ENCODE measurements at regions not wholly inside any gene's neighbourhood (a gene's known extent, or its start where the extent isn't known, plus 50 kb on each side); places are given as distances from the start of the nearest gene placed in this dataset.

- TF ChIP-seq, protein P1, sequence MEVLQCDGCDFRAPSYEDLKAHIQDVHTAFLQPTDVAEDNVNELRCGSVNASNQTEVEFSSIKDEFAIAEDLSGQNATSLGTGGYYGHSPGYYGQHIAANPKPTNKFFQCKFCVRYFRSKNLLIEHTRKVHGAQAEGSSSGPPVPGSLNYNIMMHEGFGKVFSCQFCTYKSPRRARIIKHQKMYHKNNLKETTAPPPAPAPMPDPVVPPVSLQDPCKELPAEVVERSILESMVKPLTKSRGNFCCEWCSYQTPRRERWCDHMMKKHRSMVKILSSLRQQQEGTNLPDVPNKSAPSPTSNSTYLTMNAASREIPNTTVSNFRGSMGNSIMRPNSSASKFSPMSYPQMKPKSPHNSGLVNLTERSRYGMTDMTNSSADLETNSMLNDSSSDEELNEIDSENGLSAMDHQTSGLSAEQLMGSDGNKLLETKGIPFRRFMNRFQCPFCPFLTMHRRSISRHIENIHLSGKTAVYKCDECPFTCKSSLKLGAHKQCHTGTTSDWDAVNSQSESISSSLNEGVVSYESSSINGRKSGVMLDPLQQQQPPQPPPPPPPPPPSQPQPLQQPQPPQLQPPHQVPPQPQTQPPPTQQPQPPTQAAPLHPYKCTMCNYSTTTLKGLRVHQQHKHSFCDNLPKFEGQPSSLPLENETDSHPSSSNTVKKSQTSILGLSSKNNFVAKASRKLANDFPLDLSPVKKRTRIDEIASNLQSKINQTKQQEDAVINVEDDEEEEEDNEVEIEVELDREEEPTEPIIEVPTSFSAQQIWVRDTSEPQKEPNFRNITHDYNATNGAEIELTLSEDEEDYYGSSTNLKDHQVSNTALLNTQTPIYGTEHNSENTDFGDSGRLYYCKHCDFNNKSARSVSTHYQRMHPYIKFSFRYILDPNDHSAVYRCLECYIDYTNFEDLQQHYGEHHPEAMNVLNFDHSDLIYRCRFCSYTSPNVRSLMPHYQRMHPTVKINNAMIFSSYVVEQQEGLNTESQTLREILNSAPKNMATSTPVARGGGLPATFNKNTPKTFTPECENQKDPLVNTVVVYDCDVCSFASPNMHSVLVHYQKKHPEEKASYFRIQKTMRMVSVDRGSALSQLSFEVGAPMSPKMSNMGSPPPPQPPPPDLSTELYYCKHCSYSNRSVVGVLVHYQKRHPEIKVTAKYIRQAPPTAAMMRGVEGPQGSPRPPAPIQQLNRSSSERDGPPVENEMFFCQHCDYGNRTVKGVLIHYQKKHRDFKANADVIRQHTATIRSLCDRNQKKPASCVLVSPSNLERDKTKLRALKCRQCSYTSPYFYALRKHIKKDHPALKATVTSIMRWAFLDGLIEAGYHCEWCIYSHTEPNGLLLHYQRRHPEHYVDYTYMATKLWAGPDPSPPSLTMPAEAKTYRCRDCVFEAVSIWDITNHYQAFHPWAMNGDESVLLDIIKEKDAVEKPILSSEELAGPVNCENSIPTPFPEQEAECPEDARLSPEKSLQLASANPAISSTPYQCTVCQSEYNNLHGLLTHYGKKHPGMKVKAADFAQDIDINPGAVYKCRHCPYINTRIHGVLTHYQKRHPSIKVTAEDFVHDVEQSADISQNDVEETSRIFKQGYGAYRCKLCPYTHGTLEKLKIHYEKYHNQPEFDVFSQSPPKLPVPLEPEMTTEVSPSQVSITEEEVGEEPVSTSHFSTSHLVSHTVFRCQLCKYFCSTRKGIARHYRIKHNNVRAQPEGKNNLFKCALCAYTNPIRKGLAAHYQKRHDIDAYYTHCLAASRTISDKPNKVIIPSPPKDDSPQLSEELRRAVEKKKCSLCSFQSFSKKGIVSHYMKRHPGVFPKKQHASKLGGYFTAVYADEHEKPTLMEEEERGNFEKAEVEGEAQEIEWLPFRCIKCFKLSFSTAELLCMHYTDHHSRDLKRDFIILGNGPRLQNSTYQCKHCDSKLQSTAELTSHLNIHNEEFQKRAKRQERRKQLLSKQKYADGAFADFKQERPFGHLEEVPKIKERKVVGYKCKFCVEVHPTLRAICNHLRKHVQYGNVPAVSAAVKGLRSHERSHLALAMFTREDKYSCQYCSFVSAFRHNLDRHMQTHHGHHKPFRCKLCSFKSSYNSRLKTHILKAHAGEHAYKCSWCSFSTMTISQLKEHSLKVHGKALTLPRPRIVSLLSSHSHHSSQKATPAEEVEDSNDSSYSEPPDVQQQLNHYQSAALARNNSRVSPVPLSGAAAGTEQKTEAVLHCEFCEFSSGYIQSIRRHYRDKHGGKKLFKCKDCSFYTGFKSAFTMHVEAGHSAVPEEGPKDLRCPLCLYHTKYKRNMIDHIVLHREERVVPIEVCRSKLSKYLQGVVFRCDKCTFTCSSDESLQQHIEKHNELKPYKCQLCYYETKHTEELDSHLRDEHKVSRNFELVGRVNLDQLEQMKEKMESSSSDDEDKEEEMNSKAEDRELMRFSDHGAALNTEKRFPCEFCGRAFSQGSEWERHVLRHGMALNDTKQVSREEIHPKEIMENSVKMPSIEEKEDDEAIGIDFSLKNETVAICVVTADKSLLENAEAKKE (CRISPR knock-in tag; IDR thresholded peaks at IDR 0.05): no peak
- no peak for TF ChIP-seq NANOG (IDR thresholded peaks at IDR 0.05; ENCODE audit: borderline replicate concordance)
- no peak for TF ChIP-seq ZNF114 (CRISPR knock-in tag; IDR thresholded peaks at IDR 0.05)
Measured at GRCh38 chr2:126776255-126776654, 120.3 kb downstream of the GYPC start (continued).

GRCh38 chr2:126776692-126777619 is 121.0 kb downstream of the GYPC start:
- Mint-ChIP-seq H3K9me3 (no peaks in the 10 kb centered on the region; the same call in 2 of the 3 replicates), H3K27ac (no peak overlapping the region), H3K36me3 (ENCODE audit: low read depth) (no peaks in the 10 kb centered on the region; the same call in 2 of the 3 replicates), H3K27me3 (ENCODE audit: insufficient read depth, low read depth, poor library complexity) (peaks cover 17% of the 10 kb centered on the region), H3K4me1 (peaks cover 8% of the 10 kb centered on the region; the same call in 2 of the 3 replicates), H3K4me3 (peak overlapping the region; percentile 89)
- peaks cover 5% of the 10 kb centered on the region; the same call in 1 of the 2 replicates for H3K27me3 ChIP-seq (ENCODE audit: insufficient read depth)
- no peaks in the 10 kb centered on the region for H3K9me2 ChIP-seq (ENCODE audit: insufficient read depth)
- no peak overlapping the region for H3K27ac ChIP-seq (ENCODE audit: low read depth)
- H4K20me1 ChIP-seq (replicated peaks; ENCODE audit: insufficient read depth): no peaks in the 10 kb centered on the region
- H3F3A ChIP-seq (replicated peaks; ENCODE audit: low read depth): no peaks in the 10 kb centered on the region
- H3K36me3 ChIP-seq (ENCODE audit: insufficient read depth): no peaks in the 10 kb centered on the region
- no peaks in the 10 kb centered on the region for H3K4me1 ChIP-seq (ENCODE audit: insufficient read depth)
- peak overlapping the region; percentile 98 for H3K4me2 ChIP-seq
- H3K4me3 ChIP-seq: peak overlapping the region; percentile 88
- H3K79me2 ChIP-seq (replicated peaks; ENCODE audit: insufficient read depth): no peaks in the 10 kb centered on the region
- peak overlapping the region; percentile 99 for H2AFZ ChIP-seq
- DNase-seq (ENCODE audit: low spot score): peak; percentile 86
- ATAC-seq: peak; percentile 86
- TF ChIP-seq POLR2AphosphoS5 (IDR thresholded peaks at IDR 0.05; ENCODE audit: low read depth): 0 out of 2 replicates have a peak, but pooled peaks have one; percentile 20
- TF ChIP-seq, protein P2, sequence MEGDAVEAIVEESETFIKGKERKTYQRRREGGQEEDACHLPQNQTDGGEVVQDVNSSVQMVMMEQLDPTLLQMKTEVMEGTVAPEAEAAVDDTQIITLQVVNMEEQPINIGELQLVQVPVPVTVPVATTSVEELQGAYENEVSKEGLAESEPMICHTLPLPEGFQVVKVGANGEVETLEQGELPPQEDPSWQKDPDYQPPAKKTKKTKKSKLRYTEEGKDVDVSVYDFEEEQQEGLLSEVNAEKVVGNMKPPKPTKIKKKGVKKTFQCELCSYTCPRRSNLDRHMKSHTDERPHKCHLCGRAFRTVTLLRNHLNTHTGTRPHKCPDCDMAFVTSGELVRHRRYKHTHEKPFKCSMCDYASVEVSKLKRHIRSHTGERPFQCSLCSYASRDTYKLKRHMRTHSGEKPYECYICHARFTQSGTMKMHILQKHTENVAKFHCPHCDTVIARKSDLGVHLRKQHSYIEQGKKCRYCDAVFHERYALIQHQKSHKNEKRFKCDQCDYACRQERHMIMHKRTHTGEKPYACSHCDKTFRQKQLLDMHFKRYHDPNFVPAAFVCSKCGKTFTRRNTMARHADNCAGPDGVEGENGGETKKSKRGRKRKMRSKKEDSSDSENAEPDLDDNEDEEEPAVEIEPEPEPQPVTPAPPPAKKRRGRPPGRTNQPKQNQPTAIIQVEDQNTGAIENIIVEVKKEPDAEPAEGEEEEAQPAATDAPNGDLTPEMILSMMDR (conservative IDR thresholded peaks at IDR 0.05; ENCODE audit: low read depth in 2 of 2): peak; percentile 92 to 95
- TF ChIP-seq, protein P3, sequence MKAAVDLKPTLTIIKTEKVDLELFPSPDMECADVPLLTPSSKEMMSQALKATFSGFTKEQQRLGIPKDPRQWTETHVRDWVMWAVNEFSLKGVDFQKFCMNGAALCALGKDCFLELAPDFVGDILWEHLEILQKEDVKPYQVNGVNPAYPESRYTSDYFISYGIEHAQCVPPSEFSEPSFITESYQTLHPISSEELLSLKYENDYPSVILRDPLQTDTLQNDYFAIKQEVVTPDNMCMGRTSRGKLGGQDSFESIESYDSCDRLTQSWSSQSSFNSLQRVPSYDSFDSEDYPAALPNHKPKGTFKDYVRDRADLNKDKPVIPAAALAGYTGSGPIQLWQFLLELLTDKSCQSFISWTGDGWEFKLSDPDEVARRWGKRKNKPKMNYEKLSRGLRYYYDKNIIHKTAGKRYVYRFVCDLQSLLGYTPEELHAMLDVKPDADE (IDR thresholded peaks at IDR 0.05): peak; percentile 34; the same call in 1 of the 2 replicates
